GM12873 (cell line): ENCODE measurements at regions not wholly inside any gene's neighbourhood (a gene's known extent, or its start where the extent isn't known, plus 50 kb on each side); places are given as distances from the start of the nearest gene placed in this dataset.

ENCODE experiments used
- CTCF ChIP-seq: IDR thresholded peaks from 2 replicates; pipeline ENCODE4 v1.5.1; 2012; ENCODE audit warnings: low read depth, mild to moderate bottlenecking, moderate library complexity, low read length, control low read depth; ENCODE audit not compliant: insufficient read depth; ENCODE audit errors: missing control alignments

DNA sequence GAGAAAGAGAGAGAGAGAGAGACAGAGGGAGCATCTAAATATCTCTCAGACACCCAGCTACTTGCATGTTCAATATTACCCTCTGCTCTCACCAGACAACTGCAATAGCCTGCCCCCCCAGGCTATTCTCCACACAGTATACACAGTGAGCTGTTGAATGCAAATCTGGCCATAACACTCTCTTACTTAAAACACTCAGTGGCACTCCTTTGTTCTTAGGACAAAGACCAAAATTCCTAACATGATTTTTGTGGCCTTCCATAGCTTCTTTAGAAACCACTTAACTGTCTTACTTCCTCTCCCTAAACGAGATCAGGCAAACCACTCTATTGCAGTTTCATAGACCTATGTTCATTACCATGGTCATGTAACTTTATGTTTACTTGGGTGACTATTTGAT is 903.6 kb upstream of the AUTS2 start:
- TF ChIP-seq CTCF, result no peak

GRCh38 chr7:68697796-68698280 is 900.4 kb upstream of the AUTS2 start:
- TF ChIP-seq CTCF, result no peak

- no peak for TF ChIP-seq CTCF
Observed at GRCh38 chr7:68699090-68699711, 899.1 kb upstream of the AUTS2 start.

GRCh38 chr7:68700414-68700813 is 897.9 kb upstream of the AUTS2 start:
- no peak for TF ChIP-seq CTCF

DNA sequence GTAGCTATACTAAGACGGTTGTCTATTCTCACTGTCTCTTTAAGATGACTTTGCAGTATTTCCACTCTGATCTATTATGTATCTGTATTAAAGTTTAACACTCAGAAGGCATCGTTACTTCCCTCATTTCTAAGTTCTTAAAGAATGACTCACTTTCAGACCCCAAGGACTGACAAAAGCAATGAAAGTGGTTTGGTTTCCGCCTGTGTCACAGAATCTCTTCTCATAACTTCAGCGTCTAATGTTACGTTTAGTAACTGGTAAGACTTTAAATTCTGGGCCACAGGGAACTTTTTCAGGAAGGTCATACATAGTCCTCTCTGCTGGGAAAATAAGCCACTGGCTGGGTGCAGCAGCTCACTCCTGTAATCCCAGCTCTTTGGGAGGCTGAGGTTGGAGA is 892.0 kb upstream of the AUTS2 start:
- no peak for TF ChIP-seq CTCF

DNA sequence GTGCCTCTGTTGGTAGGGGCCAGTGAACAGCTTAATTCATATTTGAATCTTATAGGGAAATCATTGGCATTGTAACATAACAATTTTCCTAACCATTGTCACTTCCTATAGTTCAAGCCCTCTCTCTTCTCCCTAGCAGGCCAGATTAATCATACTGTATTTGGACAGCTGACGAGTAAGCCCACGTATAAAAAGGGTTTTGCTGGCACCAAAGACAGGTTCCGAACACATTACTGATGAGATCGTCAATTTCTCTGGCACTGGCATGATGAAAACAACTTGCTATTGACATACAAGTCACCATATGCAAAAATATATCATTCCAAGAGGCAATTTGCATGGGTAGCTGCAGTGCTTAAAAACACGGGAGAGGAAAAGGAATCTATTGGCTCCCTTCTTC is 891.1 kb upstream of the AUTS2 start:
- TF ChIP-seq CTCF, result no peak

DNA sequence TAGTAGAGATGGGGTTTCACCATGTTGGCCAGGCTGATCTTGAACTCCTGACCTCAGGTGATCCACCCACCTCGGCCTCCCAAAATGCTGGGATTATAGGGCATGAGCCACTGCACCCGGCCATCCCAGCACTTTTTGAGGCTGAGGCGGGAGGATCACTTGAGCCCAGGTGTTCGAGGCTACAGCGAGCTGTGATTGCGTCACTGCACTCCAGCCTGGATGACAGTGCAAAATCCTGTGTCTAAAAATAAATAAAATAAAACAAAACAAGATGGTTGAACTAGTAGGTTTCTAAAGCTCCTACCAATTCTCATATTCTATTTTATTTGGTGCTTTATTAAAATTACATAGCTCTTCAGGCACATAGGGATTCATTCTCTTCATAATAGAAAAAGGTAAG is 890.3 kb upstream of the AUTS2 start:
- no peak for TF ChIP-seq CTCF
